ENCODE measurements at regions not wholly inside any gene's neighbourhood (a gene's known extent, or its start where the extent isn't known, plus 50 kb on each side); places are given as distances from the start of the nearest gene placed in this dataset.

GRCh38 chr17:77489893-77490255 lies 349.1 kb downstream of the SEC14L1 start (continued):
- TF ChIP-seq EP300 (IDR thresholded peaks at IDR 0.05; ENCODE audit: borderline replicate concordance in 1 of 2, low read depth in 2 of 2, low read length in 2 of 2) (no peak), POLR2A (IDR thresholded peaks at IDR 0.05; ENCODE audit: control extremely low read depth in 1 of 2, low read depth in 2 of 2, low read length in 2 of 2) (no peak), SRF (IDR thresholded peaks at IDR 0.05; ENCODE audit: low read depth, low read length) (no peak)
